HEK293 (cell line): ENCODE measurements at regions not wholly inside any gene's neighbourhood (a gene's known extent, or its start where the extent isn't known, plus 50 kb on each side); places are given as distances from the start of the nearest gene placed in this dataset.

Experiments
- CTCF ChIA-PET: fragments of 350-600 bp; formaldehyde crosslinking; extraction: SDS; loops from one replicate; lab custom pipeline; 2021; ENCODE audit warnings: antibody characterized with exemption; lab: Yijun Ruan, JAX
- POLR2A ChIA-PET: fragments of 300-600 bp; formaldehyde crosslinking; extraction: SDS; loops from one replicate; lab custom pipeline; 2020; ENCODE audit warnings: antibody characterized with exemption, inconsistent platforms; lab: Yijun Ruan, JAX
- H3K27ac ChIP-seq: fragments of 200-500 bp; sonication (Bioruptor generic); 2 replicates; pipeline ENCODE4 v1.5.1; 2014; ENCODE audit warnings: low read depth, low read length, control low read depth, inconsistent platforms; ENCODE audit errors: extremely low read depth
- H3K36me3 ChIP-seq, 2 experiments: fragments of 200-500 bp in 1 of 2; sonication (Bioruptor generic) in 1 of 2; 1 replicate in 1 of 2; 2 replicates in 1 of 2; pipeline ENCODE4 v1.5.1; 2014 to 2017; ENCODE audit warnings: inconsistent platforms in 2 of 2, low read length in 2 of 2; ENCODE audit not compliant: control insufficient read depth in 2 of 2, insufficient read depth in 1 of 2
- H3K4me1 ChIP-seq: fragments of 200-500 bp; sonication (Bioruptor generic); 2 replicates; pipeline ENCODE4 v1.5.1; 2014; ENCODE audit warnings: mild to moderate bottlenecking, low read length, inconsistent platforms; ENCODE audit not compliant: control insufficient read depth, insufficient read depth
- H3K4me3 ChIP-seq: 2 replicates; pipeline ENCODE4 v1.5.1; 2011; ENCODE audit warnings: low read depth, mild to moderate bottlenecking, control low read depth, low read length, moderate library complexity
- H3K9me3 ChIP-seq: fragments of 200-500 bp; sonication (Bioruptor generic); 2 replicates; pipeline ENCODE4 v1.5.1; 2014; ENCODE audit warnings: low read depth, low read length, inconsistent platforms; ENCODE audit not compliant: control insufficient read depth, insufficient read depth
- AEBP2 ChIP-seq: fragments of 450-650 bp; formaldehyde crosslinking; IDR thresholded peaks from 2 replicates; pipeline ENCODE4 v1.5.1; 2016; ENCODE audit warnings: missing biosample characterization, missing genetic modification characterization, borderline replicate concordance
- BCL11A ChIP-seq: fragments of 450-650 bp; formaldehyde crosslinking; IDR thresholded peaks from 2 replicates; pipeline ENCODE4 v1.5.1; 2016; ENCODE audit warnings: low read depth, missing biosample characterization, missing genetic modification characterization
- BCL11B ChIP-seq: fragments of 450-650 bp; formaldehyde crosslinking; IDR thresholded peaks from 2 replicates; pipeline ENCODE4 v1.5.1; 2016; ENCODE audit warnings: low read depth, missing biosample characterization, missing genetic modification characterization
- HOXC10 ChIP-seq: sonication (generic); formaldehyde crosslinking; IDR thresholded peaks from 2 replicates; pipeline ENCODE4 v1.8.1; 2023; ENCODE audit warnings: mild to moderate bottlenecking, missing genetic modification reagents
- REPIN1 ChIP-seq: fragments of 450-650 bp; formaldehyde crosslinking; IDR thresholded peaks from 2 replicates; pipeline ENCODE4 v1.5.1; 2017; ENCODE audit warnings: missing biosample characterization, missing genetic modification characterization, low read depth
- SP3 ChIP-seq: fragments of 450-650 bp; formaldehyde crosslinking; IDR thresholded peaks from 2 replicates; pipeline ENCODE4 v1.5.1; 2016; ENCODE audit warnings: missing biosample characterization, missing genetic modification characterization
- TCF7L2 ChIP-seq: IDR thresholded peaks from 2 replicates; pipeline ENCODE4 v1.6.1; 2011; ENCODE audit warnings: low read depth, mild to moderate bottlenecking, inconsistent platforms, low read length, moderate library complexity, borderline replicate concordance
- ZBTB48 ChIP-seq: fragments of 450-650 bp; formaldehyde crosslinking; IDR thresholded peaks from 2 replicates; pipeline ENCODE4 v1.5.1; 2016; ENCODE audit warnings: missing biosample characterization, missing genetic modification characterization
- ZNF16 ChIP-seq: fragments of 450-650 bp; formaldehyde crosslinking; IDR thresholded peaks from 2 replicates; pipeline ENCODE4 v1.5.1; 2016; ENCODE audit warnings: low read depth, missing biosample characterization, missing genetic modification characterization
- ZNF174 ChIP-seq: fragments of 450-650 bp; formaldehyde crosslinking; IDR thresholded peaks from 2 replicates; pipeline ENCODE4 v1.5.0; 2017; ENCODE audit warnings: missing biosample characterization, mild to moderate bottlenecking, missing genetic modification characterization
- ZNF221 ChIP-seq: fragments of 450-650 bp; formaldehyde crosslinking; IDR thresholded peaks from 2 replicates; pipeline ENCODE4 v1.5.1; 2017; ENCODE audit warnings: missing biosample characterization, missing genetic modification characterization, borderline replicate concordance
- ZNF248 ChIP-seq: fragments of 450-650 bp; formaldehyde crosslinking; IDR thresholded peaks from 2 replicates; pipeline ENCODE4 v1.5.1; 2017; ENCODE audit warnings: missing biosample characterization, missing genetic modification characterization
- ZNF274 ChIP-seq, 2 experiments: fragments of 200-500 bp in 1 of 2; fragments of 450-650 bp in 1 of 2; sonication (Bioruptor generic) in 1 of 2; formaldehyde crosslinking in 1 of 2; IDR thresholded peaks; 2 replicates each; pipeline versions ENCODE4 v1.5.1 to v1.6.1; 2014 to 2016; ENCODE audit warnings: borderline replicate concordance in 1 of 2, inconsistent platforms in 1 of 2, low read length in 1 of 2, missing biosample characterization in 1 of 2, missing genetic modification characterization in 1 of 2
- ZNF37A ChIP-seq: fragments of 450-650 bp; IDR thresholded peaks from 2 replicates; pipeline ENCODE4 v1.5.1; 2018; ENCODE audit warnings: missing biosample characterization, missing genetic modification characterization
- ZNF391 ChIP-seq: fragments of 450-650 bp; formaldehyde crosslinking; IDR thresholded peaks from 2 replicates; pipeline ENCODE4 v1.5.1; 2016; ENCODE audit warnings: low read depth, missing biosample characterization, missing genetic modification characterization, borderline replicate concordance
- ZNF521 ChIP-seq: fragments of 450-650 bp; formaldehyde crosslinking; IDR thresholded peaks from 2 replicates; pipeline ENCODE4 v1.5.1; 2017; ENCODE audit warnings: missing biosample characterization, mild to moderate bottlenecking, missing genetic modification characterization
- ZNF561 ChIP-seq: fragments of 450-650 bp; IDR thresholded peaks from 2 replicates; pipeline ENCODE4 v1.5.1; 2018; ENCODE audit warnings: missing biosample characterization, missing genetic modification characterization, borderline replicate concordance
- ZNF837 ChIP-seq: fragments of 450-650 bp; formaldehyde crosslinking; IDR thresholded peaks from 2 replicates; pipeline ENCODE4 v1.5.1; 2016; ENCODE audit warnings: missing biosample characterization, missing genetic modification characterization
- ZNF843 ChIP-seq: fragments of 450-650 bp; formaldehyde crosslinking; IDR thresholded peaks from 2 replicates; pipeline ENCODE4 v1.5.1; 2016; ENCODE audit warnings: missing biosample characterization, missing genetic modification characterization
- ZSCAN23 ChIP-seq: fragments of 450-650 bp; formaldehyde crosslinking; IDR thresholded peaks from 2 replicates; pipeline ENCODE4 v1.5.1; 2016; ENCODE audit warnings: missing biosample characterization, missing genetic modification characterization
- TF ChIP-seq, protein P1 (sequence below): sonication (generic); formaldehyde crosslinking; IDR thresholded peaks from 2 replicates; pipeline ENCODE4 v1.8.1; 2022; ENCODE audit warnings: mild to moderate bottlenecking, moderate library complexity, missing genetic modification reagents
- TF ChIP-seq, protein P2 (sequence below): fragments of 450-650 bp; formaldehyde crosslinking; IDR thresholded peaks from 2 replicates; pipeline ENCODE4 v1.5.1; 2017; ENCODE audit warnings: missing biosample characterization, missing genetic modification characterization

GRCh38 chr4:144338834-144339233 lies 198.3 kb upstream of the GYPA start (continued):
- TF ChIP-seq, protein P1, sequence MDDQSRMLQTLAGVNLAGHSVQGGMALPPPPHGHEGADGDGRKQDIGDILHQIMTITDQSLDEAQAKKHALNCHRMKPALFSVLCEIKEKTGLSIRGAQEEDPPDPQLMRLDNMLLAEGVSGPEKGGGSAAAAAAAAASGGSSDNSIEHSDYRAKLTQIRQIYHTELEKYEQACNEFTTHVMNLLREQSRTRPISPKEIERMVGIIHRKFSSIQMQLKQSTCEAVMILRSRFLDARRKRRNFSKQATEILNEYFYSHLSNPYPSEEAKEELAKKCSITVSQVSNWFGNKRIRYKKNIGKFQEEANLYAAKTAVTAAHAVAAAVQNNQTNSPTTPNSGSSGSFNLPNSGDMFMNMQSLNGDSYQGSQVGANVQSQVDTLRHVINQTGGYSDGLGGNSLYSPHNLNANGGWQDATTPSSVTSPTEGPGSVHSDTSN (CRISPR knock-in tag): no peak
- no peak for TF ChIP-seq ZNF843 (tag by site-specific recombination)
- no peak for TF ChIP-seq BCL11B
- TF ChIP-seq ZBTB48 (tag by site-specific recombination): no peak
- TF ChIP-seq REPIN1: no peak

DNA sequence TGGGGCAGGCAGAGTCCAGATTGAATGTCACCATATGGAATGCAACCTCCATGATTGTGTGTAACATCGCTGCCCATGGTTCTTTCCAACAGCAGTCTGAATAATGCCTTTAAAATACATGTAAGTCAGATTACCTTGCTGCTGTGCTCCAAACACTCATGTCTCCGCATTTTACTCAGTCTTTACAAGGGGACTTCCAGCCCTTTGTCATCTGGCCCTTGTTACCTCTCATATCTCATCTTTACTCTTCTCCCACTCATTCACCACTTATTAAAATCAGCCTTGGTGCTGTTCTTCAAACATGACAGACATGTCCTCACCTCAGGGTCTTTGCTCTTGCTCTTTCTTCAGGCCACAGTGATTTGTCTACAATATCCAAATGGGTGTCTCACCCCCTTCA lies 200.4 kb upstream of the GYPA start:
- Histone ChIP-seq H3K4me1 (no peaks in the 10 kb centered on the region), H3K27ac (no peak overlapping the region), H3K36me3 (no peaks in the 10 kb centered on the region), H3K9me3 (no peaks in the 10 kb centered on the region), H3K4me3 (no peak overlapping the region)
- ChIA-PET CTCF (no interaction called here), POLR2A (no interaction called here)
- TF ChIP-seq ZNF561 (no peak), TCF7L2 (no peak), ZNF521 (tag by site-specific recombination) (no peak), ZSCAN23 (tag by site-specific recombination) (no peak), ZNF221 (tag by site-specific recombination) (no peak), ZNF174 (tag by site-specific recombination) (no peak), BCL11A (tag by site-specific recombination) (no peak), ZNF274 (IDR thresholded peaks at IDR 0.05; ENCODE audit: low read length) (no peak), ZNF274 (tag by site-specific recombination; IDR thresholded peaks at IDR 0.05; ENCODE audit: borderline replicate concordance) (no peak), ZNF37A (tag by site-specific recombination) (no peak), ZNF391 (no peak), ZNF248 (tag by site-specific recombination) (no peak), SP3 (no peak), ZNF16 (tag by site-specific recombination) (no peak), HOXC10 (CRISPR knock-in tag) (no peak), AEBP2 (tag by site-specific recombination) (no peak), ZNF837 (tag by site-specific recombination) (no peak)
- TF ChIP-seq, protein P2, sequence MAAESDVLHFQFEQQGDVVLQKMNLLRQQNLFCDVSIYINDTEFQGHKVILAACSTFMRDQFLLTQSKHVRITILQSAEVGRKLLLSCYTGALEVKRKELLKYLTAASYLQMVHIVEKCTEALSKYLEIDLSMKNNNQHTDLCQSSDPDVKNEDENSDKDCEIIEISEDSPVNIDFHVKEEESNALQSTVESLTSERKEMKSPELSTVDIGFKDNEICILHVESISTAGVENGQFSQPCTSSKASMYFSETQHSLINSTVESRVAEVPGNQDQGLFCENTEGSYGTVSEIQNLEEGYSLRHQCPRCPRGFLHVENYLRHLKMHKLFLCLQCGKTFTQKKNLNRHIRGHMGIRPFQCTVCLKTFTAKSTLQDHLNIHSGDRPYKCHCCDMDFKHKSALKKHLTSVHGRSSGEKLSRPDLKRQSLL (tag by site-specific recombination): no peak
- TF ChIP-seq, all 188 proteins: peak for 0
